ENCODE measurements at regions not wholly inside any gene's neighbourhood (a gene's known extent, or its start where the extent isn't known, plus 50 kb on each side); places are given as distances from the start of the nearest gene placed in this dataset.

DNA sequence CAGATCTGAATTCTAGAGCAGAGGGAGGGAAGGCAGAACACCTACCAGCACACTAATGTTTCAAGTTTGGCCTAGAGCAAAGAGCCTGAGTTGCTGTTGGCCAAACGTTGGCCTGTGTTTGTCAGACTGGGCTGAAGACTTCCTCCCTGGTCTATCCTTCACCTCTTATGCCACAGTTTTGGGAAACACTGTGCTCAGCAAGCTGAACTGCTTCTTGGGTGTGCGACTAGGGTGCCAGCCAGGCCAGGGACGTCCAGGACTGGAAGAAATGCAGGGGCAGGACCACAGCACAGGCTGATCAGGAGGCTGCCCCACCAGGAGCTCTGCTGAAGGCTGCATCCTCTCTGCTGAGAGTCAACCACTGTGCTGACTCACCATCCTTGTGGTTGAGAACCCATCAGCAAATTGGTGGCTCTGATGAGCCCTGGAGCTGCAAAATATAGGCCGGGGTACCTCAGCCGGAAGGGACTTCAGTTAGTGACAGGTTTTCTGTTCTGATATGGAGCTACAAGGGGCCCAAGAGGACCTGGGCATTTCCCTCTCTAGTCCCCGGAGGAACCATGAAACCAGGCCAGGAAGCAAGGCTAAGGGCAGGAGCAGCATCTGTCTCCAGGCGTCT is 131.6 kb upstream of the RASGRP1 start:
- TF ChIP-seq CTCF (conservative IDR thresholded peaks at IDR 0.05; ENCODE audit: low read length) (no peak), EZH2phosphoT487 (IDR thresholded peaks at IDR 0.05; ENCODE audit: borderline replicate concordance, low read depth, low read length) (no peak)

All from OCI-LY7 (cell line).